ENCODE measurements at regions not wholly inside any gene's neighbourhood (a gene's known extent, or its start where the extent isn't known, plus 50 kb on each side); places are given as distances from the start of the nearest gene placed in this dataset.

- H3K36me3 ChIP-seq = no peaks in the 10 kb centered on the region
- no peaks in the 10 kb centered on the region for H3K4me1 ChIP-seq
- no peak for TF ChIP-seq POLR2A (IDR thresholded peaks at IDR 0.05)
- H3K9me3 ChIP-seq = no peaks in the 10 kb centered on the region
- intact Hi-C loops (cut with DNase I; ENCODE audit: low total_unique reads) = no loop called here
- H3K27me3 ChIP-seq = peaks cover 0 to 16% of the 10 kb centered on the region in 2 donors
- no peak overlapping the region for H3K27ac ChIP-seq
- no peak overlapping the region for H3K4me3 ChIP-seq
- no peak for DNase-seq (ENCODE audit: low spot score in 2 of 2)
Observed at GRCh38 chrX:15098505-15098904, 171.4 kb downstream of the ASB9 start.

DNA sequence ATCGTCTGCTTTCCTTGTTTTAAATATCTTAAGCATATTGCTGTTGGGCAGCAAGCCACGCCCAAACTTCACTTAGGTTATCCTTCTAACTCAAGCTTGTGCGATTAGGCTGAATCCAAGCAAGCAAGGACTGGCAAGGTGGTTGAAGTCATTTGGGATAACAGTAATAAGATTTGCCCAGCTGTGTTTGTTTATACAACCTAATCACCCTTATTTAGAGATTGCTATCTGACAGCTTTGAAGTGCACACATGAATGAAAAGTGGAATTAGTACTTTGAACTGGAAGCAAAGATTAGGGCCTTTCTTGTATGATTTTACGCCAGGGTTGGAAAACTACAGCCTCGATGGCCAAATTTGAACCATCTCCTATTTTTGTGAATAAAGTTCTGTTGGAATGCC, 182.1 kb downstream of the ASB9 start:
- no peak for TF ChIP-seq POLR2A (IDR thresholded peaks at IDR 0.05)
- TF ChIP-seq, protein P1, sequence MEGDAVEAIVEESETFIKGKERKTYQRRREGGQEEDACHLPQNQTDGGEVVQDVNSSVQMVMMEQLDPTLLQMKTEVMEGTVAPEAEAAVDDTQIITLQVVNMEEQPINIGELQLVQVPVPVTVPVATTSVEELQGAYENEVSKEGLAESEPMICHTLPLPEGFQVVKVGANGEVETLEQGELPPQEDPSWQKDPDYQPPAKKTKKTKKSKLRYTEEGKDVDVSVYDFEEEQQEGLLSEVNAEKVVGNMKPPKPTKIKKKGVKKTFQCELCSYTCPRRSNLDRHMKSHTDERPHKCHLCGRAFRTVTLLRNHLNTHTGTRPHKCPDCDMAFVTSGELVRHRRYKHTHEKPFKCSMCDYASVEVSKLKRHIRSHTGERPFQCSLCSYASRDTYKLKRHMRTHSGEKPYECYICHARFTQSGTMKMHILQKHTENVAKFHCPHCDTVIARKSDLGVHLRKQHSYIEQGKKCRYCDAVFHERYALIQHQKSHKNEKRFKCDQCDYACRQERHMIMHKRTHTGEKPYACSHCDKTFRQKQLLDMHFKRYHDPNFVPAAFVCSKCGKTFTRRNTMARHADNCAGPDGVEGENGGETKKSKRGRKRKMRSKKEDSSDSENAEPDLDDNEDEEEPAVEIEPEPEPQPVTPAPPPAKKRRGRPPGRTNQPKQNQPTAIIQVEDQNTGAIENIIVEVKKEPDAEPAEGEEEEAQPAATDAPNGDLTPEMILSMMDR (IDR thresholded peaks at IDR 0.05) = no peak
- TF ChIP-seq POLR2AphosphoS5 (IDR thresholded peaks at IDR 0.05) = no peak
- intact Hi-C loops (cut with DNase I; ENCODE audit: low total_unique reads) = no loop called here
- Histone ChIP-seq H3K4me3 (no peak overlapping the region), H3K27me3 (peaks cover 0 to 8% of the 10 kb centered on the region in 2 donors), H3K9me3 (peaks cover 0 to 5% of the 10 kb centered on the region in 2 donors), H3K27ac (no peak overlapping the region), H3K36me3 (no peaks in the 10 kb centered on the region), H3K4me1 (no peaks in the 10 kb centered on the region)
- no peak for DNase-seq (ENCODE audit: low spot score in 2 of 2)

- DNase-seq (ENCODE audit: low spot score in 2 of 2) = no peak
- Histone ChIP-seq H3K27ac (no peak overlapping the region), H3K36me3 (no peaks in the 10 kb centered on the region), H3K4me1 (no peaks in the 10 kb centered on the region), H3K9me3 (peaks cover 0 to 4% of the 10 kb centered on the region in 2 donors), H3K27me3 (peaks cover 0 to 22% of the 10 kb centered on the region in 2 donors), H3K4me3 (no peak overlapping the region)
- TF ChIP-seq POLR2AphosphoS5 (IDR thresholded peaks at IDR 0.05) (no peak), POLR2A (IDR thresholded peaks at IDR 0.05) (no peak)
- TF ChIP-seq, protein P1 (IDR thresholded peaks at IDR 0.05) = no peak
- intact Hi-C loops (cut with DNase I; ENCODE audit: low total_unique reads) = no loop called here
Observed at GRCh38 chrX:15073313-15073712, 196.6 kb downstream of the ASB9 start.

DNA sequence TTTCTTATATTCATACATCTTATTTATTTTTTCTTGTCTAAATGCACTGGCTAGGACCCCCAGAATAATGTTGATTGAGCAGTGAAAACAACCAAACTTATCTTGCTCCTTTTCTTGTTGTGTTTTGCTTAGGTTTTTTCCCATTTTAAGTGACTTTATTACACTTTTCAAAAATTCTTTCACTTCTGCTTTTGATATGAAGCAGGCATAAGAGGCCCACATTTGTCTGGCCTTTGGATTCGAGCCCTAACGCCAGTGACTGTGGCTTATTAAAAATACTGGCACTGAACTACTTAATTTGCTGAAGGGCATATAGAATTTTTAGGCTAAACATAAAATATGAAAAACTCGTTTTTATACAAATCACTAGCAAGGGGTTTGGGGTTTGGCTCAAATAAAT, 197.0 kb downstream of the ASB9 start:
- no peak for DNase-seq (ENCODE audit: low spot score in 2 of 2)
- H3K4me3 ChIP-seq = no peak overlapping the region
- peaks cover 0 to 22% of the 10 kb centered on the region in 2 donors for H3K27me3 ChIP-seq
- no peaks in the 10 kb centered on the region for H3K36me3 ChIP-seq
- no peak overlapping the region for H3K27ac ChIP-seq
- TF ChIP-seq POLR2A (IDR thresholded peaks at IDR 0.05) (no peak), POLR2AphosphoS5 (IDR thresholded peaks at IDR 0.05) (no peak)
- TF ChIP-seq, protein P1 (IDR thresholded peaks at IDR 0.05) = no peak
- no peaks in the 10 kb centered on the region for H3K4me1 ChIP-seq
- intact Hi-C loops (cut with DNase I; ENCODE audit: low total_unique reads) = no loop called here
- H3K9me3 ChIP-seq = no peaks in the 10 kb centered on the region

- TF ChIP-seq POLR2AphosphoS5 (IDR thresholded peaks at IDR 0.05) (no peak), POLR2A (IDR thresholded peaks at IDR 0.05) (no peak)
- TF ChIP-seq, protein P1 (IDR thresholded peaks at IDR 0.05) = no peak
- H3K27me3 ChIP-seq = peaks cover 0 to 22% of the 10 kb centered on the region in 2 donors
- H3K27ac ChIP-seq = no peak overlapping the region
- H3K9me3 ChIP-seq = no peaks in the 10 kb centered on the region
- H3K4me1 ChIP-seq = no peaks in the 10 kb centered on the region
- DNase-seq (ENCODE audit: low spot score in 2 of 2) = no peak
- H3K4me3 ChIP-seq = no peak overlapping the region
- intact Hi-C loops (cut with DNase I; ENCODE audit: low total_unique reads) = no loop called here
- H3K36me3 ChIP-seq = no peaks in the 10 kb centered on the region
Observed at GRCh38 chrX:15072259-15072658, 197.6 kb downstream of the ASB9 start.

GRCh38 chrX:15059474-15059873, 186.3 kb downstream of the MOSPD2 start:
- DNase-seq (ENCODE audit: low spot score in 2 of 2) = no peak
- no peaks in the 10 kb centered on the region for H3K4me1 ChIP-seq
- H3K4me3 ChIP-seq = no peak overlapping the region
- intact Hi-C loops (cut with DNase I; ENCODE audit: low total_unique reads) = no loop called here
- no peaks in the 10 kb centered on the region for H3K36me3 ChIP-seq
- H3K27me3 ChIP-seq = peaks cover 0 to 11% of the 10 kb centered on the region in 2 donors
- TF ChIP-seq, protein P1 (IDR thresholded peaks at IDR 0.05) = no peak
- TF ChIP-seq POLR2AphosphoS5 (IDR thresholded peaks at IDR 0.05) (no peak), POLR2A (IDR thresholded peaks at IDR 0.05) (no peak)
- no peaks in the 10 kb centered on the region for H3K9me3 ChIP-seq
- no peak overlapping the region for H3K27ac ChIP-seq

Measured in breast epithelium (tissue), 4 donors.